Esophagus squamous epithelium (tissue), 5 donors: ENCODE measurements at regions not wholly inside any gene's neighbourhood (a gene's known extent, or its start where the extent isn't known, plus 50 kb on each side); places are given as distances from the start of the nearest gene placed in this dataset.

Source experiments
- DNase-seq: peaks from one replicate; lab custom pipeline; 2025; lab: John Stamatoyannopoulos, UW
- H3K27ac ChIP-seq, 4 donors: fragments of 200-600 bp; sonication (generic); one replicate each; pipeline ENCODE4 v1.5.1; 2016 to 2019; ENCODE audit warnings: mild to moderate bottlenecking in 1 of 4
- H3K27me3 ChIP-seq, 4 donors: fragments of 200-600 bp; sonication (generic); 1 replicate in 3 of 4; 2 replicates in 1 of 4; pipeline versions ENCODE4 v1.5.1 to v1.6.0; 2017 to 2021; ENCODE audit warnings: antibody characterized with exemption in 1 of 4
- H3K36me3 ChIP-seq, 3 donors: fragments of 200-600 bp; sonication (generic); one replicate each; pipeline ENCODE4 v1.5.1; 2016 to 2019
- H3K4me1 ChIP-seq, 3 donors: fragments of 200-600 bp; sonication (generic); one replicate each; pipeline ENCODE4 v1.5.1; 2017 to 2019
- H3K4me3 ChIP-seq, 4 donors: fragments of 200-600 bp; sonication (generic); 1 replicate in 3 of 4; 2 replicates in 1 of 4; pipeline ENCODE4 v1.5.1; 2016 to 2019; ENCODE audit warnings: mild to moderate bottlenecking in 2 of 4, moderate library complexity in 1 of 4
- H3K9me3 ChIP-seq, 3 donors: fragments of 200-600 bp; sonication (generic); one replicate each; pipeline ENCODE4 v1.5.1; 2016 to 2019
- POLR2A ChIP-seq, 4 donors: fragments of 450-650 bp; IDR thresholded peaks; one replicate each; pipeline ENCODE4 v1.6.1; 2017; ENCODE audit warnings: antibody characterized with exemption in 4 of 4, mild to moderate bottlenecking in 4 of 4, moderate library complexity in 3 of 4
- WGBS, 2 donors: methylation state at CpG; one replicate each; pipeline ENCODE4 v1.1.5; 2018; 5-methylcytosine and 5-hydroxymethylcytosine counted together
- intact Hi-C: fragments of 100-400 bp; cut with DNase I; formaldehyde crosslinking; loops from one replicate; pipeline ENCODE4 v1.15.0; 2022
- TF ChIP-seq, protein P1 (sequence below), 6 experiments: fragments of 450-650 bp in 4 of 6; fragments of 200-600 bp in 2 of 6; sonication (generic) in 2 of 6; IDR thresholded peaks; one replicate each; pipeline ENCODE4 v1.5.1; 2016 to 2019; ENCODE audit warnings: antibody characterized with exemption in 6 of 6, mild to moderate bottlenecking in 4 of 6, moderate library complexity in 4 of 6
- donor health status: DM: yes; HTN: yes; CAD: no.

DNA sequence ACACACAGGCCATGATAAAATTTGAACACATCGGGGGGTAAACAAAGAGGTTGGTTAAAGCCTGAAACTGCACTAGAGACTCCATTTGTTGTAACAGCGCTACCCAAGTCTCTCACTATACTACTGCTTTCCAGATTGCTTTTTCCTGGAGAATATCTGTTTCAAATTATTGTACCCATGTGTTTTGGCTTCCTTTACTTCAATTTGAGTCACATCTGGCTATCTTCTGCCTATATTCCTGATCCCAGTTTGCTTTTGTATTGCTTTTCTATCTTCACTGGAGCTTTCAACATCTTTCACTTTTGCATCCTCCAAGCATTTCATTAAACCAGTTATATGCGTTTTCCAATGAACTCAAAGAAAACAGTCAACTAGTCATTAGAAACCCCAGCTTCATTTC lies 404.7 kb downstream of the MLLT3 start:
- Histone ChIP-seq H3K36me3 (no peaks in the 10 kb centered on the region), H3K27ac (no peak overlapping the region), H3K9me3 (no peaks in the 10 kb centered on the region), H3K4me3 (no peak overlapping the region), H3K27me3 (no peaks in the 10 kb centered on the region), H3K4me1 (peaks cover 0 to 14% (median 0%) of the 10 kb centered on the region in 3 donors)
- no peak for DNase-seq
- no peak for TF ChIP-seq POLR2A (IDR thresholded peaks at IDR 0.05)
- TF ChIP-seq, protein P1, sequence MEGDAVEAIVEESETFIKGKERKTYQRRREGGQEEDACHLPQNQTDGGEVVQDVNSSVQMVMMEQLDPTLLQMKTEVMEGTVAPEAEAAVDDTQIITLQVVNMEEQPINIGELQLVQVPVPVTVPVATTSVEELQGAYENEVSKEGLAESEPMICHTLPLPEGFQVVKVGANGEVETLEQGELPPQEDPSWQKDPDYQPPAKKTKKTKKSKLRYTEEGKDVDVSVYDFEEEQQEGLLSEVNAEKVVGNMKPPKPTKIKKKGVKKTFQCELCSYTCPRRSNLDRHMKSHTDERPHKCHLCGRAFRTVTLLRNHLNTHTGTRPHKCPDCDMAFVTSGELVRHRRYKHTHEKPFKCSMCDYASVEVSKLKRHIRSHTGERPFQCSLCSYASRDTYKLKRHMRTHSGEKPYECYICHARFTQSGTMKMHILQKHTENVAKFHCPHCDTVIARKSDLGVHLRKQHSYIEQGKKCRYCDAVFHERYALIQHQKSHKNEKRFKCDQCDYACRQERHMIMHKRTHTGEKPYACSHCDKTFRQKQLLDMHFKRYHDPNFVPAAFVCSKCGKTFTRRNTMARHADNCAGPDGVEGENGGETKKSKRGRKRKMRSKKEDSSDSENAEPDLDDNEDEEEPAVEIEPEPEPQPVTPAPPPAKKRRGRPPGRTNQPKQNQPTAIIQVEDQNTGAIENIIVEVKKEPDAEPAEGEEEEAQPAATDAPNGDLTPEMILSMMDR (IDR thresholded peaks at IDR 0.05), result no peak
- WGBS, 2 donors, result 59 to 93% methylated on average over 3 of the region's 3 CpGs
- intact Hi-C loops, result no loop called here

DNA sequence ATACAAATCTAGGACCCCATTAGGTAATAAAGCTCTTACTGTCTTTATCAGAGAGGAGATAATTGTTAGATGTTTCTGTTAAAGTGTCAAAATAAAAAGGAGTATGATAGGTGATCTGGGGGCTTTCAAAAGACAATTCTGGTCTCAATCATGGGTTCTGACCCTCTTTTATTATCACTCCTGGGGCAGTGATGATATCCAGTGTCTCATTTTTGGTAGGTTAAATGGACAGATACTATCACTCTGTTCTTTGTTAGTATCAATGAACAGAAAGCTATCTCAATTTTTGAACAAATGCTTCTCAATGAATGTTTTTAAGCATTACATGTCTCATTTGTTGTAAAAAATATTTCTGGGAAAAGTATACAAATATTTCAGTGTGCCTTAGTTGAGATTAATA lies 405.9 kb downstream of the MLLT3 start:
- H3K9me3 ChIP-seq, result no peaks in the 10 kb centered on the region
- no peak overlapping the region for H3K4me3 ChIP-seq
- H3K36me3 ChIP-seq, result no peaks in the 10 kb centered on the region
- no peak for DNase-seq
- H3K27ac ChIP-seq, result no peak overlapping the region
- H3K4me1 ChIP-seq, result peaks cover 0 to 17% (median 0%) of the 10 kb centered on the region in 3 donors
- TF ChIP-seq POLR2A (IDR thresholded peaks at IDR 0.05), result no peak
- TF ChIP-seq, protein P1 (IDR thresholded peaks at IDR 0.05), result no peak
- no peaks in the 10 kb centered on the region for H3K27me3 ChIP-seq
- intact Hi-C loops, result no loop called here

DNA sequence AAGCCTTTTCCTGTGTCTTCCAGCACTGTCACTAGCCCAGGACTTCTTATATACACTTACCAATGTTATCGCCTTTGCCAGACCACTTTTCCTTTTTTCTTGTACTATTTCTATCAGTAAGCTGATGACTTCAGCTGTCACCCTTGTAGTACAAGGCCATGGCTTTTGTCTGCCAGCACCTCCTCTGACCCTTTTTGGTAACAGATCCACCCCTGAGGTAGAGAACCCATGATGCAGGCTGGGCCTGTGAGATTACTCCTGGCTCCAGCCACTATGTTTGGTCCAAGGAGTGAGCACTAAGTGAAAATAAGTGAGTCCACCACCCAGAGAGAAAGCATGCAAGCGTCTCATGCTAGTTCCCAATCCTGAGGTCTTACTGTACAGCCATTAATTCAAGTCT lies 406.7 kb downstream of the MLLT3 start:
- Histone ChIP-seq H3K4me1 (peaks cover 0 to 23% (median 0%) of the 10 kb centered on the region in 3 donors), H3K27me3 (no peaks in the 10 kb centered on the region), H3K27ac (no peak overlapping the region), H3K36me3 (no peaks in the 10 kb centered on the region), H3K4me3 (no peak overlapping the region), H3K9me3 (no peaks in the 10 kb centered on the region)
- 91% methylated on average over 2 of the region's 2 CpGs for WGBS, 2 donors
- DNase-seq, result no peak
- no peak for TF ChIP-seq POLR2A (IDR thresholded peaks at IDR 0.05)
- TF ChIP-seq, protein P1 (IDR thresholded peaks at IDR 0.05), result no peak
- intact Hi-C loops, result no loop called here

DNA sequence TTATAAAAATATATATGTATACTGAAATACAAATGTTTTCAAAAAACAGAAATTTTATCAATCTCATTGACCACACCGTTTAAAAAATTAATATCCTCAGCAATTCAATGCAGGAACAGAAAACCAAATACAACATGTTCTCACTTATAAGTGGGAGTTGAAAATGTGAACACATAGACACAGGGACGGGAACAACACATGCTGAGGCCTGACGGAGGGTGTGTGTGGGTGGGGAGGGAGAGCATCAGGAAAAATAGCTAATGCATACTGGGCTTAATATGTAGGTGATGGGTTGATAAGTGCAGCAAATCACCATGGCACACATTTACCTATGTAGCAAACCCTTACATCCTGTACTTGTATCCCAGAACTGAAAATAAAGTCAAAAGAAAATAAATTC lies 409.5 kb downstream of the MLLT3 start:
- WGBS, 2 donors, result 30 to 60% methylated on average over 3 of the region's 3 CpGs
- no peak overlapping the region for H3K4me3 ChIP-seq
- no peak for DNase-seq
- no peak overlapping the region for H3K27ac ChIP-seq
- no peaks in the 10 kb centered on the region for H3K9me3 ChIP-seq
- no peaks in the 10 kb centered on the region for H3K36me3 ChIP-seq
- TF ChIP-seq, protein P1 (IDR thresholded peaks at IDR 0.05), result no peak
- TF ChIP-seq POLR2A (IDR thresholded peaks at IDR 0.05), result no peak
- H3K4me1 ChIP-seq, result peaks cover 0 to 28% (median 0%) of the 10 kb centered on the region in 3 donors
- no peaks in the 10 kb centered on the region for H3K27me3 ChIP-seq
- intact Hi-C loops, result no loop called here

DNA sequence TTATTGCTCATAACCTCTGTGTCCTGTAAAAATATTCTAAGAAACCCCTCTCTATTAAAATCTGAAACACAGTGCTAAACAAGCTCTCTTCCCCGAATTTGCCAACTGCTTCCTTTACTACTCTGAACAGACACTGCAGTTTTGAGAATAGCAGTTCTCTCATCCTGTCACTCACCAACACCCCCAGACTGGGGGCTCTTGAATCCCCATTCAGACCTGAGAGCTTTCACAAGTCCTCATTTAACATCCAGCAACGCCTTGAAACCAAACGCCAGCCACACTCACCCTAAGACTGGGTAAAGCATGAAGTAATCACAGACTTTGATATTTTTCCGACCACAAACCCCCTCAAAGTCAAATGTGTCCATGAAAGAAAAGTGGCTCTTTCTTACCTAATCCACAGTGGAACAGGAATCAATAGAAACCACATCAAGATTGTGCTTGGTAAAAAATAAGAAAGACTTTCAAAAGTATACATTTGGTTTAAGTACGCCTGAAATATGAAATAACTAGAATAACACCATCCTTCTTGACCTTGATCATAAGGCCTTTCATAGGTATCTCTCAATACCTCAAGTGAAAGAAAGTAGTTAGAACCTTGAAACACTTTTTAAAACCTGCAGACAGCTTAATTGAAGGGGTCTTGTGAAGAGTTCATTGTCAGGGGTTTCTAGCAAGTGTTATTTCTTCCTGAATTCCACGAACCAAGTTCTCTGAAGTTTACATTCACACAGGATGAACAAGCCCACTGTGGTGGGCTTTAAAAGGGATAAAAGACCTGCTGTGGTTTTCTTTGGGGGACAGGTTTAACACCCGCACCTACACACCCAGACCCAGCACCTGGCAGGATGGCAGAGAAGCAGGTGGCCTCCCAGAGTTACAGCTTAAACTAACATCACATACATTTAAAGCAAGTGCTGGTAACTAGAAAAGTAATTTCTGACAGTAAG lies 412.6 kb downstream of the MLLT3 start:
- Histone ChIP-seq H3K9me3 (no peaks in the 10 kb centered on the region), H3K4me3 (no peak overlapping the region), H3K36me3 (no peaks in the 10 kb centered on the region), H3K27me3 (no peaks in the 10 kb centered on the region), H3K4me1 (peaks cover 0 to 31% (median 0%) of the 10 kb centered on the region in 3 donors), H3K27ac (peak overlapping the region in 2 of 4 donors; percentile 38 to 71)
- TF ChIP-seq, protein P1 (IDR thresholded peaks at IDR 0.05), result no peak
- no peak for TF ChIP-seq POLR2A (IDR thresholded peaks at IDR 0.05)
- WGBS, 2 donors, result 59 to 71% methylated on average over 7 of the region's 7 CpGs
- DNase-seq, result no peak
- intact Hi-C loops, result no loop called here
